GM23338 (cell line): ENCODE measurements at regions not wholly inside any gene's neighbourhood (a gene's known extent, or its start where the extent isn't known, plus 50 kb on each side); places are given as distances from the start of the nearest gene placed in this dataset.
A peak's percentile ranks its signal among the peaks of the same experiment; 100 is the strongest.
"Not testable (repeated sequence)": the region's sequence is repeated elsewhere in the genome, so short reads cannot be mapped to it uniquely, and the experiment has no call there.

Experiments
- CREB1 ChIP-seq: fragments of 250-450 bp; sonication (Bioruptor Pico); IDR thresholded peaks from 2 replicates; pipeline ENCODE4 v1.5.0; 2020; ENCODE audit warnings: low read depth, mild to moderate bottlenecking, moderate library complexity
- EZH2 ChIP-seq: fragments of 200-600 bp; sonication (generic); IDR thresholded peaks from one replicate; pipeline ENCODE4 v1.8.0; 2017; ENCODE audit warnings: antibody characterized with exemption, mild to moderate bottlenecking, low read depth; ENCODE audit not compliant: unreplicated experiment
- EZH2phosphoT487 ChIP-seq: fragments of 200-600 bp; sonication (generic); IDR thresholded peaks from one replicate; pipeline ENCODE4 v1.8.1; 2018; ENCODE audit warnings: antibody characterized with exemption; ENCODE audit not compliant: unreplicated experiment
- JUNB ChIP-seq: IDR thresholded peaks from one replicate; pipeline ENCODE4 v1.6.1; 2016; ENCODE audit warnings: antibody characterized with exemption; ENCODE audit not compliant: unreplicated experiment
- NANOG ChIP-seq: IDR thresholded peaks from 2 replicates; pipeline ENCODE4 v1.6.1; 2016; ENCODE audit warnings: antibody characterized with exemption, borderline replicate concordance
- POLR2AphosphoS5 ChIP-seq: IDR thresholded peaks from 2 replicates; pipeline ENCODE4 v1.6.1; 2016; ENCODE audit warnings: antibody characterized with exemption, low read depth
- TF ChIP-seq, protein P1 (sequence below), 2 experiments: fragments of 200-600 bp in 1 of 2; sonication (generic) in 1 of 2; conservative IDR thresholded peaks; 2 replicates each; pipeline versions ENCODE4 v1.5.1 to v1.6.1; 2016 to 2017; ENCODE audit warnings: antibody characterized with exemption in 2 of 2, low read depth in 2 of 2, mild to moderate bottlenecking in 2 of 2, moderate library complexity in 1 of 2

DNA sequence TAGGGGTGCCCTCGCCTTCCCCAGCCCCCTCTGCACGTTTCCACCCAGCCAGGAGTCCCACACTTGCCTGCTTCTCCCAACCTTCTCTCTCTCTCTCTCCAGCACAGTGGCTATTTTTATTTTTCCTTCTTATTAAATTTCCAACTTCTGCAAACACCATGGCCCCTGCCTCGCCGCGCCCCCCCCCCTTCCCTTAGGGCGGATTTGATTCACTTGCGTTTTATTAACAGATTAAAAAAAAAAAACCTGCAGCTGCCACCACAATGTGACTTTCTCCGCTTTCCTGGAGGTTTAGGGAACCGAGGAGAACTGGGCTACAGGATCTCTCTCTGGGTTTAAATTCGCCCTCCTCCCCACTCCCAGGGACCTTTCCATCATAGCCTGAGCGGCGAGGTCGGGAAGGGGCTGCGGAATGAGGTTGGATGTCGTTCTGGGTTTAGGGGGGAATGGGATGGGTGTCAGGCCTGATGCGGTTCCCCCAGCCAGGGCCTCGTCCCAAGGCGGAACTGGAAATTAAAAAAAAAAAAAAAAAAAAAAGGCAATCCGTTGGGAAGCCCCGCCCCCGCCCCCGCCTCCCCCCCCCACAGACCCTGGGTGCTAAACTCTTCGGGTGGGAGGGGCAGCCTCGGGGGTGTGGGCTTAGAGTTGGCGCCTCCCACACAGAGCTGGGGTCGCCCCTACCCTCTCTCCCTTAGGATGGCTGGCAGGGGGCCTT, 87.3 kb upstream of the ADGRL1 start:
- TF ChIP-seq, protein P1, sequence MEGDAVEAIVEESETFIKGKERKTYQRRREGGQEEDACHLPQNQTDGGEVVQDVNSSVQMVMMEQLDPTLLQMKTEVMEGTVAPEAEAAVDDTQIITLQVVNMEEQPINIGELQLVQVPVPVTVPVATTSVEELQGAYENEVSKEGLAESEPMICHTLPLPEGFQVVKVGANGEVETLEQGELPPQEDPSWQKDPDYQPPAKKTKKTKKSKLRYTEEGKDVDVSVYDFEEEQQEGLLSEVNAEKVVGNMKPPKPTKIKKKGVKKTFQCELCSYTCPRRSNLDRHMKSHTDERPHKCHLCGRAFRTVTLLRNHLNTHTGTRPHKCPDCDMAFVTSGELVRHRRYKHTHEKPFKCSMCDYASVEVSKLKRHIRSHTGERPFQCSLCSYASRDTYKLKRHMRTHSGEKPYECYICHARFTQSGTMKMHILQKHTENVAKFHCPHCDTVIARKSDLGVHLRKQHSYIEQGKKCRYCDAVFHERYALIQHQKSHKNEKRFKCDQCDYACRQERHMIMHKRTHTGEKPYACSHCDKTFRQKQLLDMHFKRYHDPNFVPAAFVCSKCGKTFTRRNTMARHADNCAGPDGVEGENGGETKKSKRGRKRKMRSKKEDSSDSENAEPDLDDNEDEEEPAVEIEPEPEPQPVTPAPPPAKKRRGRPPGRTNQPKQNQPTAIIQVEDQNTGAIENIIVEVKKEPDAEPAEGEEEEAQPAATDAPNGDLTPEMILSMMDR (conservative IDR thresholded peaks at IDR 0.05; ENCODE audit: low read depth in 2 of 2) = not testable (repeated sequence)
- not testable (repeated sequence) for TF ChIP-seq CREB1 (CRISPR knock-in tag); EZH2phosphoT487; JUNB; EZH2; NANOG
- TF ChIP-seq POLR2AphosphoS5 = peak; percentile 31; the same call in 1 of the 2 replicates
